Testis (tissue), 2 donors: ENCODE measurements at regions not wholly inside any gene's neighbourhood (a gene's known extent, or its start where the extent isn't known, plus 50 kb on each side); places are given as distances from the start of the nearest gene placed in this dataset.

Experiments
- DNase-seq: peaks from one replicate; pipeline ENCODE4 v3.0.0-alpha.2; 2019
- H3K27ac ChIP-seq, 2 donors: fragments of 200-600 bp; sonication (generic); one replicate each; pipeline ENCODE4 v1.5.1; 2019
- H3K27me3 ChIP-seq: fragments of 200-600 bp; sonication (generic); one replicate; pipeline ENCODE4 v1.5.1; 2019
- H3K36me3 ChIP-seq: fragments of 200-600 bp; sonication (generic); one replicate; pipeline ENCODE4 v1.5.1; 2017; ENCODE audit warnings: low read depth; ENCODE audit errors: missing control alignments
- H3K4me1 ChIP-seq: fragments of 200-600 bp; sonication (generic); one replicate; pipeline ENCODE4 v1.5.1; 2019
- H3K4me3 ChIP-seq, 2 donors: fragments of 200-600 bp; sonication (generic); one replicate each; pipeline ENCODE4 v1.5.1; 2017 to 2019
- H3K9me3 ChIP-seq: fragments of 200-600 bp; sonication (generic); one replicate; pipeline ENCODE4 v1.5.1; 2017
- POLR2A ChIP-seq: fragments of 450-650 bp; IDR thresholded peaks from one replicate; pipeline ENCODE4 v1.6.1; 2017; ENCODE audit warnings: antibody characterized with exemption, mild to moderate bottlenecking, moderate library complexity
- WGBS, 2 donors: methylation state at CpG; one replicate each; pipeline ENCODE4 v1.1.5; 2018; 5-methylcytosine and 5-hydroxymethylcytosine counted together
- intact Hi-C: fragments of 100-400 bp; cut with DNase I; formaldehyde crosslinking; loops from one replicate; pipeline ENCODE4 v1.15.1; 2023; ENCODE audit warnings: low total_unique reads
- TF ChIP-seq, protein P1 (sequence below), 3 experiments: fragments of 450-650 bp in 2 of 3; fragments of 200-600 bp in 1 of 3; sonication (generic) in 1 of 3; IDR thresholded peaks; one replicate each; pipeline ENCODE4 v1.5.1; 2016 to 2019; ENCODE audit warnings: antibody characterized with exemption in 3 of 3, mild to moderate bottlenecking in 2 of 3, moderate library complexity in 1 of 3

DNA sequence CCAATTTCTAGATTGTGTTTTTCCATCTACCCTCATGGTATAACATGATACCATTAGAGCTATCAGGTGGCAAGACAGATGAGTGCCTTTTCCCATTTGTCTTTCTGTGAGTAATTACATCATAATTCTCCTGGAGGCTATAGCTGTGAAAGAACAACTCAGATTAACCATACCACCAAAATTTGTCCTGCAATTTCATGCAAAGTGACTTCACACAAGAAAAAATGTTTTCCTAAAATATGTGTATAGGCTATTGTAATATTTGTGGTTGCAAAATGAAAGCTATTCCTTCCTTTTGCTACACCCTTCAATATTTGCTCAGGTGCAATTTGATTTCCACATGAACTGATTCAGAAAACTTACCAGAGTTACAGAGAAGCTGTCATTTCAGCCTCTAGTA lies 547.7 kb upstream of the ID4 start:
- no peak for DNase-seq
- Histone ChIP-seq H3K4me1 (no peaks in the 10 kb centered on the region), H3K27ac (no peak overlapping the region), H3K4me3 (no peak overlapping the region), H3K9me3 (no peaks in the 10 kb centered on the region), H3K36me3 (no peaks in the 10 kb centered on the region), H3K27me3 (no peaks in the 10 kb centered on the region)
- intact Hi-C loops, result no loop called here
- TF ChIP-seq POLR2A, result no peak
- TF ChIP-seq, protein P1, sequence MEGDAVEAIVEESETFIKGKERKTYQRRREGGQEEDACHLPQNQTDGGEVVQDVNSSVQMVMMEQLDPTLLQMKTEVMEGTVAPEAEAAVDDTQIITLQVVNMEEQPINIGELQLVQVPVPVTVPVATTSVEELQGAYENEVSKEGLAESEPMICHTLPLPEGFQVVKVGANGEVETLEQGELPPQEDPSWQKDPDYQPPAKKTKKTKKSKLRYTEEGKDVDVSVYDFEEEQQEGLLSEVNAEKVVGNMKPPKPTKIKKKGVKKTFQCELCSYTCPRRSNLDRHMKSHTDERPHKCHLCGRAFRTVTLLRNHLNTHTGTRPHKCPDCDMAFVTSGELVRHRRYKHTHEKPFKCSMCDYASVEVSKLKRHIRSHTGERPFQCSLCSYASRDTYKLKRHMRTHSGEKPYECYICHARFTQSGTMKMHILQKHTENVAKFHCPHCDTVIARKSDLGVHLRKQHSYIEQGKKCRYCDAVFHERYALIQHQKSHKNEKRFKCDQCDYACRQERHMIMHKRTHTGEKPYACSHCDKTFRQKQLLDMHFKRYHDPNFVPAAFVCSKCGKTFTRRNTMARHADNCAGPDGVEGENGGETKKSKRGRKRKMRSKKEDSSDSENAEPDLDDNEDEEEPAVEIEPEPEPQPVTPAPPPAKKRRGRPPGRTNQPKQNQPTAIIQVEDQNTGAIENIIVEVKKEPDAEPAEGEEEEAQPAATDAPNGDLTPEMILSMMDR (IDR thresholded peaks at IDR 0.05), result no peak

DNA sequence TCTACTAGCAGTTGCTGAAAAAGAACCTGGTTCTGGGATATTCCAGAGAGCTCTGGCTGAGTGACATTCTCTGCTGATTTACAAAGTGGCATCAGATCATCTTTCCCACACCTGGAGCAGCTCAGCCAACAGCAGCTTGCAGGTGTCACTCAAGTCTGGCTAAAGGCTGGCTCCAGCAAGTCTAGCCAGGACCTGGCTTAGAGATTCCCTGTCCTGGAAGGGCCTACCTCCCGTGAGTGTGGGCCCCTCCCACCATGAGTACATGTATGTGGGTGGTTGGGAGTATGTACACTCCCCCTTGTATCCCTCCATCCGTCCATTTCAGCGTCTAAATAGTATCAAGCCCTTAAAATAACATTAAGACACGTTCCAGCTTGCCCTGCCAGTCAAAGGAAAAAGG lies 539.3 kb upstream of the ID4 start:
- no peak overlapping the region for H3K4me3 ChIP-seq
- intact Hi-C loops, result no loop called here
- no peak overlapping the region for H3K27ac ChIP-seq
- no peaks in the 10 kb centered on the region for H3K4me1 ChIP-seq
- no peak for TF ChIP-seq POLR2A
- TF ChIP-seq, protein P1 (IDR thresholded peaks at IDR 0.05), result no peak
- H3K27me3 ChIP-seq, result no peaks in the 10 kb centered on the region
- WGBS, 2 donors, result 25 to 37% methylated on average over 4 of the region's 4 CpGs
- no peaks in the 10 kb centered on the region for H3K9me3 ChIP-seq
- H3K36me3 ChIP-seq, result no peaks in the 10 kb centered on the region
- DNase-seq, result no peak

DNA sequence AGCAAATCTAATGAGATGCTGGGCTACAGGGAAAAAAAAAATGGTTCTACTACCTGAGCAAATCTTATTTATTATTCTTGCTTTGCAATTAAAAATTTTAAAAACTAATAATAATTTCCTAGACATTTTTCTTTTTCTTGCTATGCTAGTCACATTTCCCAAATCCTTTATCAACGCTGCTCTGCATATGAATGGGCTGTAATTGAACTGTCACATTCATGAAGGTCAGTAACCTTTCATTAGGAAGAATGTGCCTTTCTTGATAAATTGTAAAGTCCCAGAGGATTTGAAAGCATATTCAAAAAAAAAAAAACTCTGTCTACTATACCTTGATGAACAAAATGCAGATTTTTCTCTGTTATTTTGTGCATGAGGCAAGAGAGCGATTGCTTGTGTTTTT lies 538.7 kb upstream of the ID4 start:
- H3K4me1 ChIP-seq, result no peaks in the 10 kb centered on the region
- DNase-seq, result no peak
- no peaks in the 10 kb centered on the region for H3K9me3 ChIP-seq
- H3K27me3 ChIP-seq, result no peaks in the 10 kb centered on the region
- H3K27ac ChIP-seq, result no peak overlapping the region
- TF ChIP-seq, protein P1 (IDR thresholded peaks at IDR 0.05), result no peak
- no peak for TF ChIP-seq POLR2A
- intact Hi-C loops, result no loop called here
- no peaks in the 10 kb centered on the region for H3K36me3 ChIP-seq
- H3K4me3 ChIP-seq, result no peak overlapping the region
- WGBS, 2 donors, result 84 to 86% methylated on average over 2 of the region's 2 CpGs

DNA sequence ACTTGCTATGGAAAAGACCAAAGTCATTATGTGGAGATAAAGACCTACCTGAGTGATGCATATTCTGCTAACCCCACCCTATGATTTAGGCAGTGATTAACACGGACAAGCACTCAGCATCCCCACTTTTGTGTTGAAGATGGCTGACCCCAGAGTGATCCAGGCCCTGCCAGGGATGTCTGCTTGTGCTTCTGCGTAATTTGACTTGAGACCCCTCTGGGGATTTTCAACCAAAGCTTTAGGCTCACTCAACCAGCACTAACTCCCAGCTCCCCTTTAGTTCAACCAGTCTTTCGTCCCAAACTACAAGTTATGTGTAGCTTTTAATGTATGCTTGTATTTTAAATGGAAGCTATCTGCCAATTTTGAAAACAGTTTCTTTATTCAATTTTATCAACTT lies 538.0 kb upstream of the ID4 start:
- no peak for DNase-seq
- intact Hi-C loops, result no loop called here
- Histone ChIP-seq H3K4me3 (no peak overlapping the region), H3K27ac (no peak overlapping the region), H3K4me1 (no peaks in the 10 kb centered on the region), H3K27me3 (no peaks in the 10 kb centered on the region), H3K9me3 (no peaks in the 10 kb centered on the region), H3K36me3 (no peaks in the 10 kb centered on the region)
- no peak for TF ChIP-seq POLR2A
- TF ChIP-seq, protein P1 (IDR thresholded peaks at IDR 0.05), result no peak
- WGBS, 2 donors, result 75% methylated on average over 3 of the region's 3 CpGs

DNA sequence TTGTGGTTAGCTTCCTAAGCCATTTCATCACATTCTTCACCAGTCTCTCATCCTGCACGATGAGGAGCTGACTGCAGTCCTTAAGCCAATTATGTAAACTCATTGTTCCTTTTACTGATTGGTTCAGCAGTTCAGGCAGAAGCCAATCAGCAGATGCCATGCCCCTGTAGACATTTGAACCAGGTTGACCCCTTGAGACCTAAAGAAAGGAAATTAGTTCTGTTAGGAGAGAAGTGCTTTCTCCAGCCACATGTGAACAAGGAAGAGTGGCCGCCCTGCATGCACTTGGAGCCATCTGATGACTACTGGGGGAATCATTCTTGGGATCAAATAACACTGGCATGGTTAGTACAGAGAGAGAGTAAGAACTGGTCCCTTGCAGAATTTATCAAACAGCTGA lies 535.2 kb upstream of the ID4 start:
- Histone ChIP-seq H3K9me3 (no peaks in the 10 kb centered on the region), H3K4me1 (no peaks in the 10 kb centered on the region), H3K27ac (no peak overlapping the region), H3K4me3 (no peak overlapping the region), H3K36me3 (no peaks in the 10 kb centered on the region), H3K27me3 (no peaks in the 10 kb centered on the region)
- no peak for DNase-seq
- TF ChIP-seq, protein P1 (IDR thresholded peaks at IDR 0.05), result no peak
- TF ChIP-seq POLR2A, result no peak
- 59 to 71% methylated on average over 2 of the region's 2 CpGs for WGBS, 2 donors
- intact Hi-C loops, result no loop called here
